Jurkat, Clone E6-1 (cell line): ENCODE measurements at regions not wholly inside any gene's neighbourhood (a gene's known extent, or its start where the extent isn't known, plus 50 kb on each side); places are given as distances from the start of the nearest gene placed in this dataset.

Experiments
- DNase-seq: peaks from one replicate; pipeline ENCODE4 v3.0.0-alpha.2; 2011; ENCODE audit warnings: low read depth, low spot score
- H3K4me3 ChIP-seq: 2 replicates; pipeline ENCODE4 v1.5.1; 2011; ENCODE audit warnings: mild to moderate bottlenecking, low read length, control low read depth, moderate library complexity

DNA sequence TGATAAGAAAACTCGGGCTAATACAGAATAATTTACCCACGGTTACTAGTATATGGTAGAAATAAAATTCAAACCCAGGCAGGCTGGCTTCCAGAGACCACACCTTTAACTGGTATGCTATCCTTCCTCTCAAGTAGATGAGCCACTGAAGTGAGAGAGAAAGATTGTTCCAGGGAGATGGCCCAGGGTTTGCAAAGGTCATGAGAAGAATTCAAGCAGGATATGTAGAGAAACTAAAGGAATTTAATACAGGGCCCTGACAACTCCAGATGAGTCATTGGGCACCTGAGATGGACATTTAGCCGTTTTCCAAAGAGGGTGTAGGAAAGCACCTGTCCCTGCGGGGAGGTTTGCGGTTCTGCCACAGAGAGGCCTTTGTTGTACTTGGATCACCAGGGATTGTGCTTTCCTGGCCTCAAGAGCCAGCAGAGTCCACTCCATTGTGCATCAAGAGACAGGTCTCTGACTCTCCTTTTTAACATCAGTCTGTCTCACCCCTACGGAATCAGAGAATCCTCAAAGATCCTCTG is 152.7 kb upstream of the BLID start:
- no peak overlapping the region for H3K4me3 ChIP-seq

GRCh38 chr11:122267602-122268001 is 151.6 kb upstream of the BLID start:
- no peak for DNase-seq

More for the DNA sequence above, 152.7 kb upstream of the BLID start:
- DNase-seq, result no peak

DNA sequence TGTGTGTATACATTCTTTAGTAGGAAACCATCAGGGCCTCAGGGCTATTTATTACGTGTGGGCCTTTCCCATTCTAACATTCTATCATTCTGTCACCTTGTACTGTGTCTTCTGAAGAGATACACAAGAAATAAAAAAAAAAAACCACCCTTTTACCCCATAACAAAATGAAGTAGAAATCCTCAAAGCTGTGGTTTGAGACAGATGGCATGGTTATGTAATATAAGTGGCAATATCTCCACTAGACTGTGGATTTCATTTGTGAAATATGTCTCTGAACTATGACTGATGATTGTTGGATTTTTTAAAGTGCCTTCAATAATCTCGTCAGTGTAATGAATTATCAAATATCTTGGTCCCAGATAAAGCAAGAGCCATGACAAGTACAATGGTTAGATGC is 150.0 kb upstream of the BLID start:
- no peak overlapping the region for H3K4me3 ChIP-seq

More at GRCh38 chr11:122267602-122268001, 151.6 kb upstream of the BLID start:
- H3K4me3 ChIP-seq, result no peak overlapping the region

DNA sequence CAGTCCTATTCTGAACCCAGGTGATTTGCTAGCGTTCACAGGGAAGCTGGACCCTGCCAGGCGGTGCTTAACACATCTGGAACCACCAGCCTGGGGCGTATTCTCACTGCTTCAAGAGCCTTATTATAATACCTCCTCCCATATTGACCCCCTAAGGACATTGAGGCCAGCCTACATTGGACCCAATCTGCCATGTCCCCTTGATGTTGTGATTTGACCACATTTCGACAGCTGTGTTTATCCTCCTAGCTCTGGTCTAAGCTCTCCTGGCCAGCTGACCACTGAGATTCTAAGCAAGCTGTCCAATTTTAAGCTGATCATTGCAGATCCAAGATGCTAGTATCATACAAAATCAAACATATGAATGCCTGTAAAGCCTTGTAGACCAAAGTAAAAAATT is 148.1 kb upstream of the BLID start:
- DNase-seq, result no peak
- H3K4me3 ChIP-seq, result no peak overlapping the region

More for the DNA sequence above, 150.0 kb upstream of the BLID start:
- DNase-seq, result no peak

- DNase-seq, result no peak
- H3K4me3 ChIP-seq, result no peak overlapping the region
These were observed 145.5 kb upstream of the BLID start for GRCh38 chr11:122261546-122261945.

- DNase-seq, result no peak
- no peak overlapping the region for H3K4me3 ChIP-seq
These were observed 143.3 kb upstream of the BLID start for GRCh38 chr11:122259195-122259821.

DNA sequence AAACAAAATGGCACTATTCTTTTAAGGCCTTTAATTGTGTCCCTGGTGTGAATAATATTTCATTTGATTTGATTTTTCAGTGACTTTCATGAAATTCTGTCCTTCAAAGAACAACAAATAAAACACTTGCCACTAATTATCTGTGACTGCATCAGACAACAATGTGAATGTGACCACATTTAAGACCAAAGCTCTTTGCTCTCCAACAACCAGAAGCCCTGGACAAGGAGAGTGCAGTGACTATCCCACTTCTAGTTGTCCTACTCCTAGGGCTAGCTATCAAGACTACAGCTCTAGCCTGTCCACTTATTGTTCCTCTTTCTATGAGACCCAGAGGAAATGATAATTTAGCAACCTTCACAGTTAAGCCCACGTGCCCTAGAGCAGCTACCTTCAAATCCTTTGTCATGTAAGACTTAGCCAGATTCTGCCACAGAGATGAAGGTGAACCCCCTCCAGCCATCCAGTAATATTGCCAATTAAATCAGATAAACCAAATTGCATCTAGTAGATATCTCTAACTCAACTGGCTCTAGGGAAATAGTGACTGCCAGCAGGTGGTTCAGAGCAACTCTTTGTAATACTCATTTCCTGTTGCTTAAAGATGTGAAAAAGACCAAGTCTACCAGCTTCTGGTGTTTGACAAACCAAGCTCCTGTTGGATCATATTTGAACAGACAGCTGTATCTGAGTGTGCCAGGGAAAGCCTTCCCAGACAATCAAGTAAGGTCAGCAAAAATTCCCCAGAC is 142.6 kb upstream of the BLID start:
- no peak overlapping the region for H3K4me3 ChIP-seq
- DNase-seq, result no peak

GRCh38 chr11:122253589-122254231 is 137.7 kb upstream of the BLID start:
- no peak overlapping the region for H3K4me3 ChIP-seq
- no peak for DNase-seq

DNA sequence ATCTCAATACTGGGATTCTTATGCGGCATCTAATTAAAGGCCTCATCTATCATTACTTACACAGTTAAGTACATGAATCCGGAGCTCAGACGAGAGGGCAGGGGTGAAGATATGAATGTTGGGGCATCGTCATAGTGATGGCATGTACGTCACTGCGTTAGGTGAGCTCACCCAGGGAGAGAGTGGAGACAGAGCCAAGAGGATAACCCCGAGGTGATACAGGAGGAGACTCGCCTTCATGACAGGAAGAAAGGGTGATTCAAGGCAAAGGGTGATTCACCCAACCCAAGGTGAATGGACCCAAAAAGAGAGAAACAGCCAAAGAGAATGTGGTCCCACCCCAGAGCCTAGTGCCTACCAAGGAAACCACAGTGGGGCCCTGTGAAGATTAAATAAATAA is 132.9 kb upstream of the BLID start:
- H3K4me3 ChIP-seq, result no peak overlapping the region
- no peak for DNase-seq

DNA sequence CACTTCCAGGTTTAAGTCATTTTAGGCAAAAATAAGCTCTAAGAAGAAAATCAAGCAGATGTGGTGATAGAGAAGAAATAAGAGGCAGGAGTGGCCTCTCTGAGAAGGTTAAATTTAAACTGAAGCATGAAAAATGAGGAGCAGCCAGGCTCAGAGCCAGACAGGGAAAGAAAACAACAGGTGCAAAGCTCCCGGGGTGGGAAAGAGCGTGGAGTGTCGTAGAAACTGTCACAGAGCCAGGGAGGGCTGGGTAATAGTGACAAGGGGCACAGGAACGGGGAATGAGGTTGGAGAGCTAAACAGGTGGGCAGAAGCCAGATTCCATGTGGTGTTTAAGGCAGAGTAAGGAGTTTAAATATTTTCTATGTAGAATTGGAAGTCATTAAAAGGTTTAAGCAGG is 132.1 kb upstream of the BLID start:
- H3K4me3 ChIP-seq, result no peak overlapping the region
- no peak for DNase-seq

DNA sequence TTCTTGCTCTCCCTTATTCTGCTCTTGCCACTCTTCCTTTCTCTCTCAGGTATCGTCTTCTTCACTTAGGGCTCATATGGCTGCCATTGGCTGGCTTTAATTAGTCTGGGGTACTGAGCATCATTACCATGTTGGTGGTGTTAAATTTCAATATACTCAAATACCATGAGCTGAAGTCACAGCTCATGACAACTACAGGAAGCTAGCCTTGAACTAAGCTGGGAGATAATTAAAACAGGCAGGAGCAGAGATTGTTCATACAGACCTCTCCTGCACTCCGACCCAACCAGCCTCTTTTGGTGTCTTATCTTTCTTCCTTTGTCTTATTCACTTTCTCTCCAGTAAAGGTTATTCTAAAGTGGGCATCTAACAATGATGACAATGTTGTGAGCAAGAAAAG is 130.9 kb upstream of the BLID start:
- DNase-seq, result no peak

GRCh38 chr11:122242731-122243130 is 126.7 kb upstream of the BLID start:
- no peak overlapping the region for H3K4me3 ChIP-seq
- DNase-seq, result no peak

More for the DNA sequence above, 130.9 kb upstream of the BLID start:
- no peak overlapping the region for H3K4me3 ChIP-seq

DNA sequence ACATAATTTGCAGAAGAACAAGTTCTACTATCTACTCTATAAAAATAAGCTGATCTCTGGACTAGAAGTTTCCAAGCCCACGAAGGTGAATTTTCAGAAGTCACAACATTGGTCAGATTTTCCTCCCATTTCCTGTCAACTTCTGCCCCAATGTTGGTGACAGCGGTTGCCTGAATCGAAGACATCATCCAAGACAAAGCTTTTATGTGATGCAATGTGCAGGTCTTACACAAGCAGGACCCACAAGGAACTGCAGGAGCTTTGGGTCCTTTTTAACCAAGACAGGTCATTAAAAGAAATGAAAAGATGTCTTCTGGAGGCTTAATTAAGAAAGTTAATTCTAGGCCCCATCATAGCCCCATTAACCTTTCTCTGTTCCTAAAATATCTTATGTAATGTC is 125.6 kb upstream of the BLID start:
- no peak for DNase-seq
- H3K4me3 ChIP-seq, result no peak overlapping the region

GRCh38 chr11:122240638-122241037 is 124.6 kb upstream of the BLID start:
- H3K4me3 ChIP-seq, result no peak overlapping the region
- DNase-seq, result no peak

DNA sequence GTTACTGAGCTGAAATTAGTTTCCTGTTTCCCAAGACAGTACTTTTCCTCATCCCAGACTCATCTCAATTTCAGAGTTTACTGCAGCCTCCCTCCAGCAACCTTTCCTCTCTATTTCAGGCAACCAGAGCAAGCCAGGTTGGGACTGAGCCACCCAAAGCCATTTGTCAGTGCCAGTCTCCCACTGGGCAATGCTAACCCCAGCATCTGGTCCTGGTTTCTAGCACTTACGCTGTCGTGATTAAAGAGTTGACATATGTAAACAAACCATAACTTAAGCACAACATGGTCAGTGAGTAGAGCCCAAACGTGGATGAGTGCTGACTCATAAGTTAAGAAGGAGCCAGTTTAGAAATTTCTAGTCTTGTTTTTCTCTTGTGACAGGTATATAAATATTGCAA is 119.6 kb upstream of the BLID start:
- H3K4me3 ChIP-seq, result no peak overlapping the region
- DNase-seq, result no peak

- no peak for DNase-seq
- no peak overlapping the region for H3K4me3 ChIP-seq
These were observed 118.8 kb upstream of the BLID start for GRCh38 chr11:122234780-122235179.

GRCh38 chr11:122234257-122234656 is 118.2 kb upstream of the BLID start:
- no peak overlapping the region for H3K4me3 ChIP-seq
- DNase-seq, result no peak

- no peak overlapping the region for H3K4me3 ChIP-seq
- no peak for DNase-seq
These were observed 117.0 kb upstream of the BLID start for GRCh38 chr11:122232985-122233384.

DNA sequence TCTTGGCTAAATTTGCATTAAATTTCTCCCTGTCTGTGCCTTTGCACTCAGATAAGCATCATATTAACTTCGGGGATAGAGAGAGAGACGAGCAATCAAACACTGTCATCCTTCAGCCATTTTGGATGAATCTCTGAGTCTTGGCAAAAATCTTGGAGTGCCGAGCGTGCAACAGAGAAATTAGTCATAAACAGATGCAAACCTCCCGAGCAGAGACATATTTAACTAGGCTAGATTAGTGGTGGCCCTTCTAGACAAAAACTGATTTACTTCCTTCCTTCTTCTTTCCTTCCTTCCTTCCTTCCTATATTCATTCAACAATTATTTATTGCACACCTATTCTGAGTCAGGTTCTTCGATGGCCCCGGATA is 114.4 kb upstream of the BLID start:
- H3K4me3 ChIP-seq, result no peak overlapping the region
- DNase-seq, result no peak
